CD8-positive, alpha-beta memory T cell (primary cell): ENCODE measurements at regions not wholly inside any gene's neighbourhood (a gene's known extent, or its start where the extent isn't known, plus 50 kb on each side); places are given as distances from the start of the nearest gene placed in this dataset.
"Not testable (repeated sequence)": the region's sequence is repeated elsewhere in the genome, so short reads cannot be mapped to it uniquely, and the experiment has no call there.

ENCODE experiments used
- CTCF ChIA-PET: fragments of 350-600 bp; sonication (Branson Sonifier 250); formaldehyde crosslinking; loops from one replicate; lab custom pipeline; 2021; ENCODE audit warnings: antibody characterized with exemption; lab: Charles Lee
- POLR2A ChIA-PET: fragments of 350-600 bp; sonication (Branson Sonifier 250); formaldehyde crosslinking; loops from one replicate; lab custom pipeline; 2021; ENCODE audit warnings: antibody characterized with exemption; lab: Charles Lee
- DNase-seq, 5 donors: peaks; one replicate each; pipeline versions ENCODE4 v3.0.0 to v3.0.0-alpha.2; 2020 to 2022; ENCODE audit warnings: mixed read lengths in 1 of 5
- H3K27ac ChIP-seq: one replicate; pipeline ENCODE4 v1.7.0; 2013; ENCODE audit warnings: low read depth, mild to moderate bottlenecking, low read length, moderate library complexity
- H3K27me3 ChIP-seq: 2 replicates; pipeline ENCODE4 v1.7.0; 2013; ENCODE audit warnings: low read length, mild to moderate bottlenecking; ENCODE audit not compliant: insufficient read depth, poor library complexity, severe bottlenecking
- H3K36me3 ChIP-seq: 2 replicates; pipeline ENCODE4 v1.7.0; 2013; ENCODE audit warnings: mild to moderate bottlenecking, low read length, moderate library complexity; ENCODE audit not compliant: insufficient read depth
- H3K4me1 ChIP-seq: 2 replicates; pipeline ENCODE4 v1.7.0; 2013; ENCODE audit warnings: mild to moderate bottlenecking, low read length, moderate library complexity; ENCODE audit not compliant: insufficient read depth
- H3K4me3 ChIP-seq: 2 replicates; pipeline ENCODE4 v1.7.0; 2013; ENCODE audit warnings: mild to moderate bottlenecking, low read length
- H3K9me3 ChIP-seq: 2 replicates; pipeline ENCODE4 v1.7.0; 2013; ENCODE audit warnings: mild to moderate bottlenecking, low read length
- H3K27ac Mint-ChIP-seq, 8 donors: one replicate each; pipeline ENCODE4 v1.8.0; 2020 to 2021; ENCODE audit warnings: mixed read lengths in 8 of 8, mild to moderate bottlenecking in 6 of 8, inconsistent platforms in 3 of 8, moderate library complexity in 3 of 8
- H3K27me3 Mint-ChIP-seq, 2 donors: one replicate each; pipeline ENCODE4 v1.8.0; 2020 to 2021; ENCODE audit warnings: mixed read lengths in 2 of 2, mild to moderate bottlenecking in 1 of 2, moderate library complexity in 1 of 2
- H3K36me3 Mint-ChIP-seq, 3 donors: one replicate each; pipeline ENCODE4 v1.8.0; 2020 to 2021; ENCODE audit warnings: mixed read lengths in 3 of 3, inconsistent platforms in 1 of 3, mild to moderate bottlenecking in 1 of 3
- H3K4me1 Mint-ChIP-seq, 3 donors: one replicate each; pipeline ENCODE4 v1.8.0; 2020 to 2021; ENCODE audit warnings: mixed read lengths in 3 of 3, inconsistent platforms in 1 of 3, mild to moderate bottlenecking in 1 of 3
- H3K4me3 Mint-ChIP-seq, 7 donors: one replicate each; pipeline ENCODE4 v1.8.0; 2020 to 2021; ENCODE audit warnings: mixed read lengths in 7 of 7, mild to moderate bottlenecking in 6 of 7, moderate library complexity in 4 of 7, inconsistent platforms in 2 of 7
- H3K9me3 Mint-ChIP-seq, 5 donors: one replicate each; pipeline ENCODE4 v1.8.0; 2020 to 2022; ENCODE audit warnings: mixed read lengths in 5 of 5, mild to moderate bottlenecking in 3 of 5, moderate library complexity in 2 of 5, inconsistent platforms in 1 of 5

DNA sequence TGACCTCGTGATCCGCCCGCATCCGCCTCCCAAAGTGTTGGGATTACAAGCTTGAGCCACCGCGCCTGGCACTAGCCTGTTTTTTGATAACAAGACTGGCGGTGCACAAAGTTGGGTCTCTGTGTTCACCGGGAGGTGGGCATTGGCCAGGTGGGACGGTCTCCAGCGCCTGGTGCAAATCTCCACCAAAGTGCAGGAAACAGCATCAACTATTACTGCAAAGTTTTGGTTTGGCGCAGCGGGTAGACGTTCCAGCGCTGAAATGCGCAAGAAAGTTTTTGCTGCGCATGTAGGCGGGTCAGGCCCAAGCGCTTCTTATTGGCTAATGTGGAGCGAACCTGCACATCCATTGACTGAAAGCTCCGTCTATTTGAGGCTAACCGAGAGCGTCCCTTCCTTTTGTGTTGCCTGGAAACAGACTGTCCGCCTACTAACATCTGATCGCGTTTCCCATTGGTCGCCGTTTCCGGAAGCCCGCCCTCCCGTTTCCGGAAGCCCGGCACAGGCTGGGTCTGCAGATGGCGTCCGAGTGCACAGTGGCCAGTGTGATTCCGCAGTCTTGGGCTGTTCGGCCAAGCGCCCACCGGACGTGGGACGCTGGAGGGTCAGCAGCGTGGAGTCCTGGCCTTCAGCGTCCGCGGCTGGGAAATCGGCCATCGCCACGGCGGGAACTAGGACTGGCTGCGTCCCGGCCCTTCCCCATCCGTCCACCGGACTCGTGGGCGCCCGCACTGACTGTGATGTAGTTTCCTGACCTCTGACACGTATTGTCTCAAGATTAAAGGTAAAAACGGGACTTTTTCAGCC, 53.3 kb upstream of the ZNF527 start:
- Mint-ChIP-seq H3K9me3 (peaks cover 0 to 14% (median 11%) of the 10 kb centered on the region in 5 donors), H3K36me3 (peaks cover 3 to 23% (median 7%) of the 10 kb centered on the region in 3 donors), H3K27me3 (peaks cover 0 to 8% of the 10 kb centered on the region in 2 donors), H3K27ac (peak overlapping the region; percentile 92 to 98 (median 96)), H3K4me1 (peaks cover 48 to 62% (median 62%) of the 10 kb centered on the region in 3 donors), H3K4me3 (peak overlapping the region; percentile 96 to 98 (median 97))
- H3K4me3 ChIP-seq = peak overlapping the region; percentile 96
- ChIA-PET POLR2A (interaction anchor here (0.5 to 1.3 kb wide), 9 partner anchors 17 to 277 kb away, joined by 3 to 11 read pairs (median 7); partner anchors contain the start of genes ZNF420, ZNF527, ZNF540 and ZNF569), CTCF (interaction anchor here (1.1 to 1.5 kb wide), 2 partner anchors 53 to 277 kb away, joined by 3 read pairs; partner anchors contain the start of genes ZNF527, ZNF540 and ZNF571)
- DNase-seq = peak; percentile 88 to 95 (median 95)
- H3K36me3 ChIP-seq = no peaks in the 10 kb centered on the region
- H3K27ac ChIP-seq = peak overlapping the region; percentile 80
- no peaks in the 10 kb centered on the region for H3K9me3 ChIP-seq
- no peaks in the 10 kb centered on the region for H3K27me3 ChIP-seq
- H3K4me1 ChIP-seq = peaks cover 19% of the 10 kb centered on the region

DNA sequence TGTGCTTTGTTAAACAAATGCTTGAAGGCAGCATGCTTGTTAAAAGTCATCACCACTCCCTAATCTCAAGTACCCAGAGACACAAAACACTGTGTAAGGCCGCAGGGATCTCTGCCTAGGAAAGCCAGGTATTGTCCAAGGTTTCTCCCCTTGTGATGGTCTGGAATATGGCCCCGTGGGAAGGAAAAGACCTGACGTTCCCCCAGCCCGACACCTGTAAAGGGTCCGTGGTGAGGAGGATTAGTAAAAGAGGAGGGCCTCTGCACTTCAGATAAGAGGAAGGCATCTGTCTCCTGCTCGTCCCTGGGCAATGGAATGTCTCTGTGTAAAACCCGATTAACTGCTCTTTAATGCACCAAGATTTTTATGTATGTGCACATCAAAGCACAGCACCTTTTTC, 49.9 kb upstream of the ZNF527 start:
- H3K9me3 Mint-ChIP-seq, CTCF ChIA-PET, H3K27ac Mint-ChIP-seq, H3K4me3 ChIP-seq, H3K27ac ChIP-seq, H3K27me3 Mint-ChIP-seq, H3K27me3 ChIP-seq, DNase-seq, H3K9me3 ChIP-seq, H3K36me3 ChIP-seq, POLR2A ChIA-PET: not testable (repeated sequence)
- Mint-ChIP-seq H3K4me1 (peaks cover 40 to 54% (median 52%) of the 10 kb centered on the region in 3 donors), H3K4me3 (peak overlapping the region in 1 of 7 donors; percentile 52), H3K36me3 (peaks cover 3 to 54% (median 3%) of the 10 kb centered on the region in 3 donors)
- peaks cover 19% of the 10 kb centered on the region for H3K4me1 ChIP-seq
